ENCODE measurements at regions not wholly inside any gene's neighbourhood (a gene's known extent, or its start where the extent isn't known, plus 50 kb on each side); places are given as distances from the start of the nearest gene placed in this dataset.

GRCh38 chr2:105596411-105596921 lies 148.2 kb upstream of the NCK2 start:
- TF ChIP-seq CTCF (IDR thresholded peaks at IDR 0.05) (no peak), EZH2 (IDR thresholded peaks at IDR 0.05; ENCODE audit: borderline replicate concordance, insufficient read depth, low read depth, low read length, poor library complexity, severe bottlenecking) (no peak)
